Activated CD4-positive, alpha-beta T cell treated with anti-CD3 and anti-CD28 coated beads, Interleukin-2, Interleukin-6, amounts not matched to agents 100 ng/mL and 50 ng/mL, durations not matched to agents 16 hours and 8 hours (primary cell): ENCODE measurements at regions not wholly inside any gene's neighbourhood (a gene's known extent, or its start where the extent isn't known, plus 50 kb on each side); places are given as distances from the start of the nearest gene placed in this dataset.

ENCODE experiments used
- DNase-seq: peaks from one replicate; pipeline ENCODE4 v3.0.0-alpha.2; 2020

DNA sequence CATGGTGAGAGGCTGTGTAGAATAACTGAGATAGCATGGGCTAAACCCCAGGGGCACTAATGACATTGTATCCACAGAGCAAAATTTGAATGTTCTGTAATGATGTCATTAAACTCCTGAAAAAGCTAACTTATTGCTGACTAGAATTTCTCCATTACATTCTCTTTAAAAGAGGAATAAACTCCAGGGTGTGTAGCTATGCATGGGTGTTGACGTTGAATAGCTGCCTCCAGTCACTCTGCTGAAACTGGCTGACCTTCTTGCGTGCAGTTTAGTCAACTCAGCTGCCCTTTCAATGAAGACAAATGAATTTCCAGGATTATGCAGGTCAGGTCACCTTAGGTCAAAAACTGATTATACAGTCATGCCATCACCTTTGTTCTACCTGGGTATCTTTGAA, 617.5 kb upstream of the WWC1 start:
- no peak for DNase-seq

DNA sequence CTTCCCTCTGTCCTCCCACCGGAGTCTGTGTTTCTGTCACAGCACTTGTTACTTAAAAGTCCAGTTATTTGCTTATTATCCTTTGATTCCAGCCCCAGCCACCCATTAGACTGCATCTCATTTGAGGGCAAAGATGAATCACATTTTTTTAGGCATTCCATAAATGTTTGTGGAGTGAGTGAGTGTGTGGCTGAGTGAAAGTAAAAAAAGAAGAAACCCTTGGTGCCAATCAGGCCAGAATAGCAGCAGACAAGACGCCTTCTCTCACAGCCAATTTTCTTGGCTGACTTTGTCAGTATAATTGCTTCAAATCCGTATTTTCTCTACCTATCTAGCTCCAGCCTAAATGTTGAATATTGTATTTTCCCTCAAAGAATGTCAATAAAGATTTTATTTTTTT, 613.0 kb upstream of the WWC1 start:
- DNase-seq = no peak

DNA sequence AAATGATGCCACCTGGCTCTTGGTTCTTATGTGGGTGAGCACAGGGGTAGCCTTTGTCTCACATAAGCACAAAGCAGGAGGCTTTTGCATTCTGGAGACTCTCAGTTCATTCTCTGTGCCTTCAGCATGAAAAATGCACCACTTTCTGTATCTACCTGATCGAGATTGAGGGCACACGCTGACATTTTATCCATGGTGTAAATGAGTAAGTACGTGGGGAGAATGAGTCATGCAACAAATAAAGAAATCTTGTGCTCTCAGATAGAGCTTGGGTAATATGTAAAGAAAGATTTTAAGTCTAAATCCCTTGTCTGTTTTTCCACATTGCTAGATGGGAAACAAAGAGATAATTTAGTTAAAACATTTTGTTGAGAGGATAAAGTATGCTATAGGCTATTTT, 607.2 kb upstream of the WWC1 start:
- DNase-seq = no peak

DNA sequence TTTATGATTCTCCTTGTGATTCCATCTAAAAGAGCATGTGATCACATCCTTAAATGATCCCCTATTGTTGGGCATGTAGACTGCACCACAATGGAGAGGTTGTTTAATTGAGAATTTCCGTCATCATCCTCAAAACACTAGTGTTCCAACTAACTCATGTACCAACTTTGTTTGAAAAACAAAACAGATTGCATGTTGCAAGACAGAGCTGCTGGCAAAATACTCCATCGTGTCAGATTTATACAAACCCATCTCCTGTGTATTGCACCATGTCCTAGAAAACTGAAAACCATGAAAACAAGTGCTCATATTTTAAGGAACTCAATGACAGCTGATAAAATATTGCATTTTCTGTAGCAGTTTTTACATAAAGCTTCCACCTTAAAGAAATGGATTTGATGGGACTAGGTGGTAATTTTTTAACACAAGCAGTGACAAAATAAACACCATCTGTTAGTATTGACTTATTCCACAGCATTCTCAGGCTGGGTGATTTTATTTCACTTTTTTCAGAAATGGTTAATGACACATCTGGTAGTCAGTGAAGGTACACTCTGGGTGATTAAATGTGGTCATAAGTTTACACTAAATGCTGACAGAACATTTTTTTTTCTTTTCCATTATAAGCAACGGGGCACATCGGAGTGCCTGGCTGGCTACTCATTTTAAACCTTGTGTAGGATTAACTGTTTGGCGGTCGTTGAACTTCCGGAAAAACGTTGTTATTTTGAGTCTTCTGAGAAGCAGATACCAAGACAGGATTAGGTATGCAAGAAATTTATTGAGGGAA, 602.9 kb upstream of the WWC1 start:
- no peak for DNase-seq

DNA sequence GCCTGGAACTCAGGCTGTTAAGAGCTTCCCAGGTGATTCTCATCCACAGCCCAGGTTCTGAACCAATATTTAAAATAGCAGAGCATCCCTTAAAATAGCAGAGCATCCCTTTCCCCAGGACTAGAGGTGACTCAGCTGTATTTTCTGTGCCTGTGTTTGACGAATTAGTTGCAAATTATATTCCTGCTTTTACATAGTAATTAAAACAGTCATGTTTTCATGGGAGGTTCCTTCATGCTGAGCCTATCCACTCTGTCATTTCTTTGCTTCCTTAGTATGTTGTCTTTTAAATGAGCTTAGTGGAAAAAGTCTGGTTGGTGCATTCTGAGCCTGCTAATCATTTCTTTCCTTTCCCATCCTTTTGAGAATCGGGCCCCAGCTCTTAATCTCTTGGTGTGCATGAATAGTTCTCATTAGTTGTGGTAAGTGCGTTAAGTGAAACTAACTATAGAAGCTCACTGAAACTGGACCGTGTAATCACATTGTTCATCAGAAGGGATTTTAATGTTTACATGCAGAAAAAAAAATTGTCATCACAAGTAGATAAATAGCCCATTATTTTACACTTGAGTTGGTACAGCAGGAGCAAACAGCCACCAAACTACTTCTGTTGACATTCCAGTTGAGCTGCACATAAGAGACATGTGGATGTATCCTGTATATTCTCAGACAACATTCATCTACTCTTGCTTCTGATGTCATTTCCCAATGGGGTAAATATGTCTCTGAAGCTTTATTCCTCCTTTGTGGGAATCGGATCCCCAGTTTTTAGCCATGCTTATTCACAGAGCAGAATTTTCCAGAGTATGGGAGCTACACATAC, 596.9 kb upstream of the WWC1 start:
- DNase-seq = no peak

DNA sequence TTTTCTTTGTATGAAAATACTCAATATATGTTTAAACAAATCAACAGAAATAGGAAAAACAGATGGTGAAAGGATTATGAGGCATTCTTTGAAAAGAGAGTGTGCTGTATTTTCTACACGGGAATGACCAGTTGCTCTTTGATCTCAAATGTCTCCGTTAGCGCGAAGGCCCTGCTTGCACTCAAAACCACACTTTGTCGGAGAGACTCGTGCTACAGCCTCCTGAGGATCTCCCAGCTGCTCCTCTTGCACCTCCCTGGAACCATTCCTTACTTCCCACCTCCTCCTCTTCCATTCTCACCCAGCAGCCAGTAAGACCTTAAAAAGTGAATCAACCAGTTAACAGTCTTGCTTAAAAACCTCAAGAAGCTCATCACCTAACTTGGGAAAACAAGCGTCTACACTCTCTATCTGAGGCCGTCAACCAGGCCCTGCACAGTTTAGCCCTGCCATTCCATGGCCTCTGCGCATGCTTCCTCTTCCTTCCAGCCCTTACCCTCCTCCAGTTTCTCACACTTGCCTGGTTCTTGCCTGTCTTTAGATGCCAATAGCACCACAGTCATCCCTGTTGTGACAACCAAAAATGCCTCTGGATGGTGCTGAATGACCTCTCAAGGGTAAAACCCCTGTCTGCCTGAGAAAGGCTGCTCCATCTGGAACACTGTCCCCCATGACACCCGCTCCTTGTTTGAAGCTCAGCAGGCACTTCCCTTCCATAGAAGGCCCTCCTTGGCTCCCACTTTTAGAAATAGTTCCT, 594.7 kb upstream of the WWC1 start:
- no peak for DNase-seq

DNA sequence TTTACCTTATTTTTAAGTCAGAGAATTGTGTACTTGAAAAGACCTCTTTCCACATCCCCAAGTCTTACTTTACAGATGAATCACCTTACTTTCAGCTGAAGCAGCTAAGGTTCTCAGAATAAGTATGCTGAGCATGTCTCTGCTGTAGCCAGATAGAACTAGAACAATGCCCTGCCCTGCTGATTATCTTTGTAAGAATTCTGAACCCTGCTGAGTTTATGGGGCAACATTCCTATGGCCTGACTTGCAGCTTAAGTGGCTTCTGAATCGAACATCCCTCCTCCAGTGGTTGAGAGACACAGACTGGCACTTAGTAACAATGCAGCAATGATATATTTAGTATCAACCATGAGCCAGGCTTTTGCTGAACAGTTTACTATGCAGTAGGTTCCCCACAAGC, 592.0 kb upstream of the WWC1 start:
- DNase-seq = no peak

DNA sequence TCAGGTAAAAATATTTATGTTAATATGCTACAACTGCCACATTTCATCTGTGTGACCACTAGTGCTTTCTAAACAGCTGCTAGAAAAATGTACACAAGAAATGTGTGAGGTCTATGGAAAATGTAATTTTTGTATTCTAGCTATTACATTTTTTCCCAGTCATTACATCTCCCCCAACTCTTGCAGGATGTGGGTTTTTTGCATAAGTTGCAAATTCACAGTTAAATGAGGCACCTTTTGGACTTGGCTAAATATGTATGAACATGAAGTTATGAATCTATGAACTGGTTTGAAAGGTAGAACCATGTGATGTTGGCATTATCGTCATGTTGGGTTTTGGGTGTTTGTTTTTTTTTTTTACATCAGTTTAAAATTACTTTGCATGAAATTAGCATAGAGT, 590.4 kb upstream of the WWC1 start:
- no peak for DNase-seq

DNA sequence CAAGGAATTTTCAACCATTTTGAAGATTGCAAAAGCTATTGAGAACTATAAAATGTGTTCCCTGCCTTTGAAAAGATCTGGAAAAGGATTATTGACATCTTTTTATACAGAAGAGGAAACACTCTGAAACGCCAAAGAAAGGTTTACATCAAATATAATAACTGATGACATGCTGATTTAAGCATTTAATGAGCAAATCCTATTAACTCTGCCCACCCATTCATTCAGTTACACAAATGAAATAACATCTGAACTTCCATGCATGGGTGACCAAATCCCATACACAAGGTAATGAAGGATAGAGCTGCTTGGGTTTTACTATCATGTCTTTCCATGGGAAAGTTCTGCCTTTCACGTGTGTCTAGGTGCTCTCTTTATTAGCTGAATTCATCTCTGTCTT, 589.4 kb upstream of the WWC1 start:
- DNase-seq = no peak

DNA sequence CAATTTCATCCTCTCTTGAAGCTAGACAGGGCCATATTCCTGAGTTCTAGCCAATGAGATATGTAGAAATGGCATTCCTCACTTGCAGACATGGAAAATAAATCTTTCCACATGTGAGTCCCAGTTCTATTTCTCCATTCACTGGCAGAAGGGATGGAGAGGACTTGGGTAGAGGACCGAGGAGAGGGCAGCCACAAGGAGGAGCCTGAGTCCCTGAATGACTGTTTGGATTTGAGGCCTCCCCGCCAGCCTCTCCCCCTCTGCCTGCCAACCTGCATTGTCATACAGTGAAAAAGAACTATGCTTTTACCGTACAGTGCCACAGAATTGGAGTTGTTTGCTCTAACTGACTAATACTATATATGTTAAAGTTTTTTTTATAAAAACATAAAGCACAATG, 583.0 kb upstream of the WWC1 start:
- no peak for DNase-seq

DNA sequence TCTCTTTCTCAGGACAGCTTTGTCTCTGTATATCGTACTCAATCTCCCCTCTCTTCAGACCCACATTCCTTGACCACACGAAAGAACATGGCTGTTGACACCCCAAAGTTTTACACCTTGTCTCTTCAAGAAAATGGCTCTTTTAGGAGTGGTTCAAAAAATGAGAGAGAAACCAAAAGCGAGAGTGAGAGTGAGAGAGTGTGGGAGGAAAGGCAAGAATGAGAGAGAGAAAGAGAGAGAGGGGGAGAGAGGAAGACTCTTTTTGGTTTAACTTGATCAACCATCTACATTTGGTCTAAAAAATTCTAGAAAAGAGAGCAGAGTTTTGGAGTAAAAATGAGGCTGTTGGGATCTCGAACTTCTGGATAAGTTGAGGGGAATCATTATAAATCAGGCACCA, 581.8 kb upstream of the WWC1 start:
- DNase-seq = no peak

DNA sequence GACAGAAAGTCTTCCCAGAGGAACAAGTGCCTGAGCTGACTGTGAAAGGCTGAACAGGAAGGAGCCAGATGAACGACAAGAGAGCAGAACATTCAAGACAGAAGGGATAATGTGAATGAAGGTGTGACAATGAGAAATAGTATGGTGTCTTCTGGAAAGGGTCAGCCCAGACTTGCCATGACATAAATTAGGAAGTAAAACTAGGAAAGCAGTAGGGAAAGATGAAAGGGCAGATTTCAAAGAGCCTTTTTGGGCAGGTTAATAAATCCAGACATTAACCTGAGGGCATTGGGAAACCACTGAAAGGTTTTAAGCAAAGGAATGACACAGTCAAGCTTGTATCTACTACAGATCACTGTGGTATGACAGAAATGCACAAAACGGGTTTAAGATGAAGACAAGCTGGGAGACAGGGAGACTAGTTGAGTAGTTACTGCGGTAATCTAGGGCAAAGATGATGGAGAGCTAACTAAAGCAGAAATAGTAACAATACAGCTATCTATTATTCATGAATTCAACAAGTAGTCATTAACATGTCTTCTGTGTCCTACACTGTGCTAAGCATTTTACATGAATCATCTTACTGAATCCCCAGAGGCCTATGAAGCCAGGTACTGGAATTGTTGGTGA, 580.9 kb upstream of the WWC1 start:
- DNase-seq = no peak

DNA sequence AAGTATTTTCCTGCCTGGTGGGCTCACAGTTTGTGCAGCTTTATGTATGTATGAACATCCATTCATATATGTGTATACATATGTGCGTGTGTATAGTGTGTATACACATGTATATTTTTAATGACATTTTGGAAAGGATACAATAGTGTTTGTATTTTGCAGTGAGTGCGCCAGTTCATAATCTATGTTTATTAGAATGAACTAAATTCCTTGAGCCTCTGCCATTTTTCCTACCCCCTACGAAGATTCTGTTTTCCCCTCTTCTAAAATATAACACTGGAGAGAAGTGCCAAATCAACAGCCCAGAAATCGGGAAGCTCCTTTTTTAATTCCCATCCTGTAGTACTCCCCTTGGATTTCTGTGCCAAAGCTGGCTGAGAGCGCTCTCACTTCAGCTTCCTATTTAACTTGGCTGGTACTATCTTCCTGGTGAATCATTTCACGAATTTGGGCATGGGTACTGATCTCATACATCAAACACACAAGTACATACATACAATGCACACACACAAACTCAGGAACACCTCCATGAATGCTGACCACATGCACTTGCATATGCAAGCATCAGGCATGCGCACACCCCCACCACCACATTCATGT, 578.4 kb upstream of the WWC1 start:
- no peak for DNase-seq

DNA sequence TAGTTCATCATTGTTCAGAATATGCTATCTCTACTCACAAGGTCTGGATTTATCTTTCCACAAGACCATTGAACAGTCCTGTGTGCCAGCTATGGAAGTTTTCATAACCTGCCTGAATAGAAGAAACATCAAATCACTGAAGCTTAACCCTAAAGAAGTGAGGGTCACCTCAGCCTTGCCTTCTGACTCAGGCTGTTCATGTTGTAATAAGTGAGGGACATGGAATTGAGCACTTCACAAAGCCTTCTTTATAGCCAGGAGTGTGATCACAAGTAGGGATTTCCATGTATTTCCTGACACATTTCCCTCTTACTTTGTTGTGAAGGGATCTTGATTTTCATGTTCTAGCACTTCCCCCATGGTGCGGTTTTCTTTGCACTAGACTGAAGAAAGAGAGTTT, 577.5 kb upstream of the WWC1 start:
- DNase-seq = no peak

DNA sequence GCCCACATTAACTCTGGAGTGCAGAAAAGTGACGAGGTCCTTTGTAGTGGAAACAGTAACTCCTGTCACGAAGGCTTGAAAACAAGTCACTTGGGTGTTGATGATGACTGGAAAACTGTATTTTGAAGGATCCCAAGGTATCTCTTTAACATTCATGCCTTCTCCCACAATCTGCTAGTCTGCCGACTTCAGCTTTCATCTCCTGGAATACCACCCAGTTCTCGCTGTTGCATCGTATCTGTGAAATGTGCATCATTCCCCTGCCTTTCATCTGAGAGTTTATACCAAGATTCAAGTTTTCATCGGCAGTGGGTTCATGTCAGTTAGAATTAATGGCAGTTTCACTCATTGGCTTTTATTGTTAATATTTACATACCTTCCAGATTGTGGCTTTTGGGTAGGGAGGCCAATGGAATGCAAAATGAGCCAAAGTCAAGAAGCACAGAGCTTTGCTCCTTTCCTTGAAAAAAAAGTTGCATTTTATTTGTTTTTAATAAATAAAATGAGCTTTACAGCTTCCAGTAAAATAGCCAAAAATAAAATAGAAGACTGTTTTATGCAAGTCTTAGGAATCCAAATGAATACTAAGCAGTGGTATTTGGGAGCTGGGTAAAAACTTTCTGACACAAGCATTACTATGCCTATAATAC, 575.2 kb upstream of the WWC1 start:
- DNase-seq = no peak

DNA sequence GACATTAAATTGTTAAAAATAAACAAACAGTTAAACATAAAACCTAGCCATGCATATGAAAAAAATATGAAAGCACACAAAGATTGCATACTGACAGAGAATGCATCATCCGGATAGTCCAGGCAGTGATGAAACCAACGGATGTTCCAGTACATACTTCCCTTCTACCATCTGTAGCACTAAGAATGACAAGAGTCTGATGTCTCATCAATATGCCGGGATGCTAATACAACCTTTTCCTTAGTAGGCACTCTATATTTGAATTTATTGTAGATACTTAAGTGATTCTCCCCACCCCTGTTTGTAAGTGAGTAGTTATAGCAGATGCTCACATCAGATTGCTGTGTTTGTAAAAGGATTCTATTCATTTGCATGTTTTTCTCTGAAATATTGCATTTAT, 571.2 kb upstream of the WWC1 start:
- no peak for DNase-seq

DNA sequence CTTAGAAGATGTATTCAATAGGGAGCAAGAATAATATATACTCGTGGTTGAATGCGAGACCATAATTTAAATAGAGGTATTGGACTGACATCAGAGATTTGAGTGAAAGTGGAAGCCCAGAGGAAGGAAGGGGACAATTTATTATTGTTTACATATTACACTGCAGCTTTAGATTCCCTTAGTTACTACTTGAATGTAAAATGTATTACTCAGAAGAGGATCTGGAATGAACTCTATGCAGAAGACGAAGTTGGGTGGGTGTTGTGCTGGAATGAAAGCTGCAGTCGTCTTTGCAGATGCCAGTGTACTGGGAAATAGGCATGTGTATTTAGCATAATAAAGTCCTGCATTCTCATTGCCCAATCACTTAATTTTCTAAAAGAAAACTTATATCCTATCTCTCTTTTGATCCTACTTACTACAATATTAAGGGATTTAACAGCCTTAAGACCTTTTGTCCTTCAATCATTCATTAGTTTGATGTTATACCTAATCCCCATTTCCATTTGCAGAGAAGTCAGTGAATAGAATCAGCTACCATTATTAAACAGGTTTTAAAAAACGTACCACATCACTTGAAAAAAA, 570.7 kb upstream of the WWC1 start:
- DNase-seq = no peak

DNA sequence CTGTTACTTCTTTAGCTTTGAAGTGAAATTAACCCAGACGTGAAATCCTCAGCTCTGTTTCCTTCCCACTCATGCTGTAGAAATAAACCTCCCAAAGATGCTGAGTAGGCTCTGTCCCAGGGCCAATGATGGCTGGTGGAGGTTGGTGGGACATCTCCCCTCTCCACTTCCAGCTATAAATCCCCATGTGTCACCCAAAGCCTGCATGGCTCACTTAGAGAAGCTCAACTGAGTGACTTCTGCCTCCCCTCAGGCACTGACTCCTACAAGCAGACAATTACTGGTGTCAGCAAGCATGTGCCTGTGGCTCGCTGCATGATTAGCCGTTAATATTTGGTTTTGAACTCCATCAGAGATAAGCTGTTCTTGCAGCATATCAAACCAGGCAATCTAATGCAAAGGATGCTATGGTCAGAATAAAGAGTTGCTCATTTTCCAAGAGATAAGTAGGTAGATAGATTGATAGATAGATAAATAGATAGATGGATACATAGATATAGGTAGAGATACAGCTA, 569.5 kb upstream of the WWC1 start:
- no peak for DNase-seq

DNA sequence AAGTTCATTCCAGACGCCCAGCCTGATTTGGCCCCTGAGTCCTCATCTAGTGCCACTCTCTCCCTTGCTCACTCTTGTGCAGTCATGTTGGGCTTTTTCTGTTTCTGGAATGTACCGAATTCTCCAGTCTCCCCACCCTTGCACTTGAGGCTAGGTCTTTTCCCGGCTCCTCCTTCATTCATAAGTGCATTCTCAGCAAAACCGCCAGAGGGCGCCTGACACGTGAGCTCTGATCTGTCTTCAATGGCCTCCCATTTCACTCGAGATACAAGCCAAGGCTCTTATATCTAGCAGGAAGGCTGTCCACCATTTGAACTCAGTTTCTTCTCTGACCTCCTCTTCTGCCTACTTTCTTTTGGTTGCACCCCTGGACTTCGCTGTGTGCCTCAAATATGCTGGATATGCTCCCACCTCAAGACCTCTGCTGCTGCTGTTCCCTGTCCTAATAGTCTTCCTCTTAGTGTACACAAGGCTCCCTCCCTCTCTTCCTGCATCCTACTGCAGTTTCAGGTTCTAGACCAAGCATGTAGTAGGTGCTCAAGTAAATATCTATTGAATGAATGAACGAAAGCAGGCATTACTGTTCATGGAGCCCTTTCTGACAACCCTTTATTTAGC, 568.1 kb upstream of the WWC1 start:
- peak; percentile 72 for DNase-seq

DNA sequence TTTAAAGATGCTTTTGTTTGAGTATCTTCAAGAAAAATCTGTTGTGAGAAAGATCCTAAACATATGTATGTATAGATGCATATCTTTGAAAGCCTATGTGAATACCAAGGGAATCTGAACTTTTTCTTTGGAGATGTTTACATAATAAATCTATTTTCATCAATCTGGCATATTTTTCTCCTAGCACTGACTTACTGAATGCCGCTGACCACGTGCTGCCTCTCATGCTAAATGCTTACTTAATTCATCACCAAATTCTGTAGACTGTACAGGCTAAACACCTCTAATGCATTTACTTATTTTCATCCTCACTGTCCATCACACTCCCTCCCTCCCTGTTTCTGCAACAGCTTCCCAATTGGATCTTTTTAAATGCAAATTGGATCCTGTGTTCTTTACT, 566.2 kb upstream of the WWC1 start:
- no peak for DNase-seq

DNA sequence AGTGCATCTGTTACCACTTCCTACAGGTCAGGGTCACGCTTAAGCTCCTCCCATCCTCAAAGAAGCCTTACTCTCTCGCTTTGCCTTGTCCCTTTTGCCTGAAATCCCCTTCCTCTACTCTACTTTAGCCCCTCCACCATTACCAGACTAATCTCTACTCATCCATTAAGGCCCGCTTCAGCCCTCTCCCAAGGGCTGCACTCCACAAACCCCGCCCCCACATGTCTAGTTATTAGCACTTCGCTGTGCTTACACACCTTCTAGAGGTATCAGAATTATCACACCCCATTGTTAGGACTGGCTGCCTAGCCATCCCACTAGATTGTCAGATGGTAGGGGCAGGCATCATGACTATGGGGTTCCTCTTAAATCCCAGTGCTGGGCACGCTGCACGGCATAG, 565.7 kb upstream of the WWC1 start:
- DNase-seq = no peak
